GM21717 (cell line): ENCODE measurements at regions not wholly inside any gene's neighbourhood (a gene's known extent, or its start where the extent isn't known, plus 50 kb on each side); places are given as distances from the start of the nearest gene placed in this dataset.

Experiments
- ATAC-seq: cut with Tn5 transposase; IDR thresholded peaks from one replicate; pipeline ENCODE4 v1.9.1; 2021; ENCODE audit warnings: mild to moderate bottlenecking, moderate library complexity; ENCODE audit not compliant: unreplicated experiment

DNA sequence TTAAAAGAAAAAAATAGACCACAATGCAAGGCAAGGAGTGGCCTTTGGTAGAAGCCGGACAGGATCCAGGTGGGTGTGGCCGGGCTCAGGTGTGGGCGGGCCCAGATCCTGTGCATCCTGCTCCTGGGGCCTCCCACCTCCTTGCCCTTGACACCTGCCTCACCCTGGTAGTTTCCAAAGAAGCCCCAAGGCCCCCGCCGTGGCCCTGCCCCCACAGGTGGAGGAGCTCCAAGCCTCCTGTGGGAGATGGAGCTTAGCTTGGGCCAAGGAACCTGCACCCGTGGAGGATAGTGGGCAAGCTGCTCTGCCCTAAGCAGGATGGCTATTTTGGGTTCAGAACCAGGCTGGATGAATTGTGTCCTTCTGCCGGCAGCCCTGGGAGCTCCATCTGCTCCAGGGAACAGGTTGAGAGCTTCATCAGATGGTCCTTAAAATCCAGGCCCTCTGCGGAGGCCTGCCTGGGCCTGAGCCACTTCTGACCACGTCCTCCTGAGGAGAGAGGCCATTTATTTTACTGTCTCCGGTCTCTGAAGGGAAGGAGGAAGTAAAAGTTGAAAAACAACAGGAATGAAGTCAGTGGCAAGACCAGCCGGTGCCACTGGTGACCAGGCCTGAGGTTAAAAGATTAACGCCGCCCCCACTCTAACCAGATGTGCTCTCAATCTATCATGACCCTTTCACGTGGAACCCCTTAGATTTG, 53.9 kb upstream of the KLF13 start:
- ATAC-seq: no peak

DNA sequence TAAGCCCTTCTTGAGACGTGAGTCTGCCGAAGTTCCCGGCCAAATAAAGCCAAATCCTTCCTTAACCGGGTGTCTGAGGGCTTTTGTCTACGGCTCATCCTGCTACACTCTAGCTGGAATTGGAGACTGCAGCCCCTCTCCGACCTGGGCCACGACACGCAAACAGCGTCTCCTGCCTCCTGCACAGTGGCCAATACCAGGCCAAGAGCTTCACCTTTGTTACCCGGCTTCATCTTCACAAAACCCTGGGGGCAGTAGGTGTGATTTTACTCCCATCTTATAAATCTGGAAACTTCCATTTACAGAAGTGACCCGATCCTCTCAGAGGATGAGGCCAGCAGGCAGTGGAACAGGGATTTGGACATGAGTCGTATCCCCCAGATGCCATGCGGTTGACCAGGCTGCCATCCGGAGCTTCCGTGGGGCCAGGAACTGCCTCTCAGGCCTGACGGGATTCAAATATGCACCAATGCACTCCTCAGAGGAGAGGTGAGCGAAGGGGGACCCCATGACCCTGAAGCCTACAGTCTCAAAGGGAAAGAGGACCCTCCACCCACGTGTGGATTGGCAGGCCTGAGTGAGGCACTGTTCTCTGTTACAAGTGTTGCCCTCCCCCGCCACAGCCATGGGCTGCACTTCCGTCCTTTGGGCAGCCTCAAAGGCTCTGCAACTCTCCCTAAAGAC, 53.2 kb upstream of the KLF13 start:
- ATAC-seq: no peak

DNA sequence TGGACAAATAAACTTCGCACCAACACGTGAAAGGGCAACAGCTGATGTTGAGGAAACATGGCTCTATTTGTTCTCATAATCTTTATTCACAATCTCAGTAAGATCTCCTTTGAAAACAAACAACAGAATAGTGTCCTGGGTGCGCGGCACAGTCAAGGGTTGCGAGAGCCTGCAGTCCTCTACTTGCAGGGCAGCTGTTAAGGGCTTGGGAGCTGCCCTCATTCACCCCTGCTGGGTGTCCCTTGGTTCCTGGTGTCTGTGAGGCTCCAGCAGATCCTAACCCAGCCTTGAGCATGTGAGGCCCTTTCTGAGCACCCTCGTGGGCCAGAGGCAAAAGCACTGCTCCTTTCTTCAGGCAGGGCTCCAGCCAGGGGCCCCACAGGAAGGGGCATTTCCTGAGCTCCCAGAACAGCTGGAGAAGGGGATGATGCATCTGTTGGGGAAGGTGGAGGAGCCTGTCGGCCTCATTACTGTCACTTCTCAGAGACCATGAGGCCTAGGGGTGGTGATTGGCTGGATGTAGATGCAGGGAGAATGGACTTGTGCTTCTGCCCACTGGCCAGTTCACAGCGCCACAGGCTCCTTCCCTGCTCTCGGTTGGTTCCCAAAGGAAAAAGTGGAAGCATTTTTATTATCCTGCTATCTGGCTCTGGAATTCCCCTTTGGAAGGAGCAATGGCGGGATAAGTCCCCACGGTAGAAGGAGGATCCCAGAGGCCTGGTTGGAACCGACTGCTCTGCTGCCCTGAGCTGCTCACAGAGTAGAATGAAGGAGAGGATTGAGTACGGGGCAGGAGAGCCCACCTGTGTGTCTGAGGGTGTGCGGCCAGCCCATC, 51.9 kb upstream of the KLF13 start:
- no peak for ATAC-seq

DNA sequence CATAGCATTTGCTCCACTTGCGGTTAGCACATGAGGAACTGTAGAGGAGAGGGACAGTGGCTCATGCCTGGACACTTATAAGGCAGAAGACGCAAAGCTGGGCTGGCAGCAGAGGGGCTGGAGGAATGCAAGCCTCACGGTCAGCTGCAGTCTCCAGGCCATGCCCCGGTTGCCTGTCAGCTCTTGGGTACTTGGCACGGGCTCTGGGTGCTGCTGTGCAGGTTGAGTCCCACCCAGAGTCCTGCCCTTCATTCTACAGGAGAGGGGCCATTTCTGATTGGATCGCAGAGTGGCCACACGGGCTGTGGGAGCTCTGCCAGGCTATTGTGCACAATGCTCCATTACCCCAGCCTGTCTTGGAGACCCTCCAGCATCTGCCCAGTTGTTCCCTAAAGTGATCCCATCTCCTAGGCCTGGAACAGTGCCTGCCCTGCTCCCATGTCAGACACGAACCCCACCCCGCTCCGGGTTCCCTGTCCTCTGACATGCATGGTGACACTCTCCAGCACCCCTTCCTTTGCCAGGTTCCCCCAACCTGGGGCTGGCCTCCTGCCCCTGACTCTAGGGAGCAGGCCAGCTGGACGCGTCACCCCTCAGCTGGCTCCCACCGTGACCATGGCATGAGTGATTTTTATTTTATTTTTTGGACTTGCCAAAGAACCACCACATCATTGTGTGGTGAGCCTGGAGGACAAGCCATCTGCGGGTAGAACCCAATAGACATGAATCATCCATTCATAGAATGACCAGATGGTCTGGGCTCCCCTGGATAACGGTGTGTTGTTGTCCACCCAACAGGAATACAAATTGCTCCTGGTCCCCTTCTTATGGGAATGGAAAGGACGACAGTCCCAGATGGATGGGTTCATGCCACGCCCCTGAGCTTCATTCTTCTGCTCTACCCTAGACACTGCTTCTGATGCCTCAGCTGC, 51.0 kb upstream of the KLF13 start:
- no peak for ATAC-seq

DNA sequence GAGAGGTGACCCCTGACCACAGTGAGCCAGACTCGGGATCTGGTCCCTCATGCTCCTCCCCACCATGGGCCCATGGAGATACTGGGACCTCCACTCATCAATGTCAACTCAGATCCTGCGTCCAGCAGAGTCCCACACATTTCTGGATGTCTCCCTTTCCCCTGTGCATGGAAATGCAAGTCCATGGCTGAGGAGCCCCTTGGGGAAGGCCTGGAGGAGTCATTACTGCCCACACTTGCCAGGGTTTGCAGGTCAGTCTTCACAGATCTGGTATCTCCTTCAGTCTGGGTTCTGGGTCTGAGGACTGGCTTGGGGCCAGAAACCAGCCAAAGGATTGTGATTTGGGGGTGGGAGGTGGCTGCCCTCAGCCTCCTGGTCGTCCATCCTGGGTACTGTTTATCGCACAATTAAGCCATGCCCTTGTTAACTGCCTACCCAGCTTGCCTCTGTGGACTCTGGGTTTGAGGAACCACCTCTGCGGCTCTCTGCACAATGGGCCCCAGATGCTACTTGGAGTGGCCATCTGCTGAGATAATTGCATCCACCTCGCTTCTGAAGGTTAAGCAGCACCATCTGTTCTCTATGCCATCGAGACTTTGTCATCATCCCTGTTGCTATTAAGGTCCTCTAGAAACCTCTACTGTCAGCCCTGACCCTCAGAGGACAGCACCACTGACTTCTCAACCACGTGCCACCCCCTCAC, 49.9 kb upstream of the KLF13 start:
- ATAC-seq: no peak
